Lower leg skin (tissue), 4 donors: ENCODE measurements at regions not wholly inside any gene's neighbourhood (a gene's known extent, or its start where the extent isn't known, plus 50 kb on each side); places are given as distances from the start of the nearest gene placed in this dataset.

Experiments
- DNase-seq, 2 donors: peaks; one replicate each; pipeline ENCODE4 v3.0.0-alpha.2; 2019; ENCODE audit warnings: low spot score in 2 of 2
- H3K4me3 ChIP-seq: fragments of 200-600 bp; sonication (generic); 2 replicates; pipeline ENCODE4 v1.5.1; 2017; ENCODE audit warnings: mild to moderate bottlenecking, low read depth; ENCODE audit not compliant: poor library complexity, severe bottlenecking
- POLR2A ChIP-seq, 2 donors: fragments of 450-650 bp; IDR thresholded peaks; one replicate each; pipeline ENCODE4 v1.6.1; 2016 to 2017; ENCODE audit warnings: antibody characterized with exemption in 2 of 2, mild to moderate bottlenecking in 1 of 2, moderate library complexity in 1 of 2
- WGBS, 2 donors: methylation state at CpG; one replicate each; pipeline ENCODE4 v1.1.5; 2018; 5-methylcytosine and 5-hydroxymethylcytosine counted together
- intact Hi-C: fragments of 100-400 bp; cut with DNase I; formaldehyde crosslinking; loops from one replicate; pipeline ENCODE4 v1.15.0; 2023; ENCODE audit warnings: low total_unique reads
- TF ChIP-seq, protein P1 (sequence below), 3 donors: fragments of 450-650 bp; IDR thresholded peaks; one replicate each; pipeline ENCODE4 v1.5.1; 2016; ENCODE audit warnings: antibody characterized with exemption in 3 of 3, mild to moderate bottlenecking in 3 of 3, moderate library complexity in 2 of 3

- intact Hi-C loops = no loop called here
- WGBS, 2 donors = 83 to 91% methylated on average over 14 of the region's 14 CpGs
These were observed 1017.9 kb downstream of the TBC1D22A start for GRCh38 chr22:47780281-47780875.

GRCh38 chr22:47779474-47779873 is 1017.0 kb downstream of the TBC1D22A start:
- DNase-seq = no peak
- intact Hi-C loops = no loop called here

More at GRCh38 chr22:47780281-47780875, 1017.9 kb downstream of the TBC1D22A start:
- no peak overlapping the region for H3K4me3 ChIP-seq
- peak in 1 of 2 donors; percentile 68 for DNase-seq
- TF ChIP-seq, protein P1, sequence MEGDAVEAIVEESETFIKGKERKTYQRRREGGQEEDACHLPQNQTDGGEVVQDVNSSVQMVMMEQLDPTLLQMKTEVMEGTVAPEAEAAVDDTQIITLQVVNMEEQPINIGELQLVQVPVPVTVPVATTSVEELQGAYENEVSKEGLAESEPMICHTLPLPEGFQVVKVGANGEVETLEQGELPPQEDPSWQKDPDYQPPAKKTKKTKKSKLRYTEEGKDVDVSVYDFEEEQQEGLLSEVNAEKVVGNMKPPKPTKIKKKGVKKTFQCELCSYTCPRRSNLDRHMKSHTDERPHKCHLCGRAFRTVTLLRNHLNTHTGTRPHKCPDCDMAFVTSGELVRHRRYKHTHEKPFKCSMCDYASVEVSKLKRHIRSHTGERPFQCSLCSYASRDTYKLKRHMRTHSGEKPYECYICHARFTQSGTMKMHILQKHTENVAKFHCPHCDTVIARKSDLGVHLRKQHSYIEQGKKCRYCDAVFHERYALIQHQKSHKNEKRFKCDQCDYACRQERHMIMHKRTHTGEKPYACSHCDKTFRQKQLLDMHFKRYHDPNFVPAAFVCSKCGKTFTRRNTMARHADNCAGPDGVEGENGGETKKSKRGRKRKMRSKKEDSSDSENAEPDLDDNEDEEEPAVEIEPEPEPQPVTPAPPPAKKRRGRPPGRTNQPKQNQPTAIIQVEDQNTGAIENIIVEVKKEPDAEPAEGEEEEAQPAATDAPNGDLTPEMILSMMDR (IDR thresholded peaks at IDR 0.05) = no peak
- no peak for TF ChIP-seq POLR2A (IDR thresholded peaks at IDR 0.05)

DNA sequence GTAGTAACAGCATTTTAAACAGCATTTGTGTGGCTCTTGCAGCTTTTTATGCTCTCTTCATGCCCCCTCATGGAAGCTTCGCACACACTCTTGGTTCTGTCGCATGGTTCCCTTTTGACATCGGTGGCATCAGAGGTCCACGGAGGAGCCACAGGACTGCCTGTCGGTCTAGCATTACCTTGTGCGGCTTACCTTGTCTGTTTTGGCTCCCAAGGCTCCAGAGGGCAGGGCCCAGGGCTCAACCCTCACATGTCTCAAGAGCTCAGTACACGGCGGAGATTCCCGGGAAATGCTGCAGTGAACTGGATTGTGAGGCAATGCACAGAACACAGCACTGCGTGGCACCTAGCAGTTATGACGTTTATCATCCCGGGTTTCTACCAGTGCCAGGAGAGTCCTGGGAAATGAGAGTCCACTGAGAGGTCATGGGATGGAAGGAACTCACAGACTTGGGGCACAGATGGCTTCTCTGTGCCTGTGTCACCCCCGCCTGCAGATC is 1015.8 kb downstream of the TBC1D22A start:
- WGBS, 2 donors = 92 to 93% methylated on average over 13 of the region's 13 CpGs
- DNase-seq = peak in 1 of 2 donors; percentile 67
- no peak for TF ChIP-seq POLR2A (IDR thresholded peaks at IDR 0.05)
- TF ChIP-seq, protein P1 (IDR thresholded peaks at IDR 0.05) = no peak
- intact Hi-C loops = no loop called here
- no peak overlapping the region for H3K4me3 ChIP-seq

More at GRCh38 chr22:47779474-47779873, 1017.0 kb downstream of the TBC1D22A start:
- no peak overlapping the region for H3K4me3 ChIP-seq
- no peak for TF ChIP-seq POLR2A (IDR thresholded peaks at IDR 0.05)
- TF ChIP-seq, protein P1 (IDR thresholded peaks at IDR 0.05) = no peak
- WGBS, 2 donors = 78 to 79% methylated on average over 7 of the region's 7 CpGs

- intact Hi-C loops = no loop called here
- H3K4me3 ChIP-seq = no peak overlapping the region
- TF ChIP-seq POLR2A (IDR thresholded peaks at IDR 0.05) = no peak
- TF ChIP-seq, protein P1 (IDR thresholded peaks at IDR 0.05) = no peak
- WGBS, 2 donors = 38 to 71% methylated on average over 1 of the region's 1 CpG
- peak in 1 of 2 donors; percentile 70 for DNase-seq
These were observed 1015.0 kb downstream of the TBC1D22A start for GRCh38 chr22:47777426-47777825.

DNA sequence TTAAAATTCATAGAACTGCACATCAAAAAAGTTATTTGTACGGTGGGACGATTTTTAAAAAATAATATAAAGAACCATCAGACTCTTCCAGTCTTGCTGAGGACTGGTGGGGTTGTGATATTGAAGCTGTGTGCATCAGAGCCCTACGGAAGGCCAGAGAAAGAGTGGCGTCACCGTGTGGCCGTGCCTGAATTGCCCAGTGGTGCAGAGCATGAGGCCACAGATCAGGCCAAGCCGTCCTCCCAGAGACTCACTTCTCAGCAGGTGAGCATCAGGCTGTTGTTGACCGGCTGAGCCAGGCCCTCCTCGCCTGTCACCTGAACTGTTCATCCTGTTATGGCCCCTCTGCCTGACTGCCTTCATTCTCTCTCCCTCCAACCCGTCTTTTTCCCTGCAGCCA is 1013.9 kb downstream of the TBC1D22A start:
- no peak overlapping the region for H3K4me3 ChIP-seq
- WGBS, 2 donors = 62% methylated on average over 10 of the region's 10 CpGs
- DNase-seq = peak in 1 of 2 donors; percentile 71
- intact Hi-C loops = no loop called here
- TF ChIP-seq, protein P1 (IDR thresholded peaks at IDR 0.05) = no peak
- no peak for TF ChIP-seq POLR2A (IDR thresholded peaks at IDR 0.05)
